GM23248 (cell line): ENCODE measurements at regions not wholly inside any gene's neighbourhood (a gene's known extent, or its start where the extent isn't known, plus 50 kb on each side); places are given as distances from the start of the nearest gene placed in this dataset.

ENCODE experiments used
- DNase-seq: peaks from one replicate; pipeline ENCODE4 v3.0.0-alpha.2; 2015
- H2AFZ ChIP-seq: fragments of 200-600 bp; sonication (generic); 2 replicates; pipeline ENCODE4 v1.6.1; 2016; ENCODE audit warnings: antibody characterized with exemption
- H3F3A ChIP-seq: fragments of 200-600 bp; sonication (generic); 2 replicates; pipeline ENCODE4 v1.6.1; 2016; ENCODE audit warnings: mild to moderate bottlenecking, antibody characterized with exemption, mixed run types; ENCODE audit not compliant: insufficient read depth
- H3K27ac ChIP-seq: fragments of 200-600 bp; sonication (generic); 2 replicates; pipeline ENCODE4 v1.5.1; 2016; ENCODE audit warnings: mild to moderate bottlenecking
- H3K27me3 ChIP-seq: fragments of 200-600 bp; sonication (generic); replicated peaks from 2 replicates; pipeline ENCODE4 v1.6.1; 2016; ENCODE audit warnings: mild to moderate bottlenecking; ENCODE audit not compliant: insufficient read depth
- H3K36me3 ChIP-seq: fragments of 200-600 bp; sonication (generic); 2 replicates; pipeline ENCODE4 v1.6.1; 2016; ENCODE audit warnings: low read depth, mild to moderate bottlenecking
- H3K4me1 ChIP-seq: fragments of 200-600 bp; sonication (generic); 2 replicates; pipeline ENCODE4 v1.6.1; 2016; ENCODE audit warnings: mild to moderate bottlenecking; ENCODE audit not compliant: insufficient read depth
- H3K4me2 ChIP-seq: fragments of 200-600 bp; sonication (generic); one replicate; pipeline ENCODE4 v1.6.1; 2016; ENCODE audit warnings: mild to moderate bottlenecking; ENCODE audit not compliant: unreplicated experiment
- H3K4me3 ChIP-seq: fragments of 200-600 bp; sonication (generic); 2 replicates; pipeline ENCODE4 v1.5.1; 2016; ENCODE audit warnings: mild to moderate bottlenecking
- H3K79me2 ChIP-seq: fragments of 200-600 bp; sonication (generic); 2 replicates; pipeline ENCODE4 v1.6.1; 2016; ENCODE audit warnings: mild to moderate bottlenecking; ENCODE audit not compliant: insufficient read depth
- H3K9ac ChIP-seq: fragments of 200-600 bp; sonication (generic); 2 replicates; pipeline ENCODE4 v1.6.1; 2016; ENCODE audit warnings: mild to moderate bottlenecking
- H3K9me2 ChIP-seq: fragments of 200-600 bp; sonication (generic); 2 replicates; pipeline ENCODE4 v1.6.1; 2016; ENCODE audit warnings: mixed run types, mild to moderate bottlenecking, moderate library complexity; ENCODE audit not compliant: insufficient read depth
- H3K9me3 ChIP-seq: fragments of 200-600 bp; sonication (generic); one replicate; pipeline ENCODE4 v1.6.1; 2017; ENCODE audit warnings: low read depth
- H4K20me1 ChIP-seq: fragments of 200-600 bp; sonication (generic); 2 replicates; pipeline ENCODE4 v1.6.0; 2016; ENCODE audit not compliant: insufficient read depth
- EZH2 ChIP-seq: fragments of 200-600 bp; sonication (generic); IDR thresholded peaks from 2 replicates; pipeline ENCODE4 v1.6.1; 2018; ENCODE audit warnings: antibody characterized with exemption, mild to moderate bottlenecking; ENCODE audit not compliant: insufficient read depth, poor library complexity, severe bottlenecking
- EZH2phosphoT487 ChIP-seq: fragments of 200-600 bp; sonication (generic); IDR thresholded peaks from 2 replicates; pipeline ENCODE4 v1.6.1; 2018; ENCODE audit warnings: antibody characterized with exemption, moderate library complexity, mild to moderate bottlenecking, low read depth; ENCODE audit not compliant: insufficient read depth
- WGBS, 2 experiments: methylation state at CpG; one replicate each; pipeline ENCODE4 v1.1.6; 2015 to 2017; ENCODE audit warnings: low lambda C conversion rate in 2 of 2, low coverage in 1 of 2; ENCODE audit errors: missing lambda C conversion rate in 2 of 2; 5-methylcytosine and 5-hydroxymethylcytosine counted together
- in situ Hi-C: fragments of 300-500 bp; cut with MboI; formaldehyde crosslinking; loops from 2 replicates; pipeline ENCODE4 v1.15.0; 2020

GRCh38 chr12:78328524-78328923 lies 497.8 kb downstream of the NAV3 start:
- Histone ChIP-seq H3K27ac (no peak overlapping the region), H3K9me2 (no peaks in the 10 kb centered on the region; the same call in 1 of the 2 replicates), H3K79me2 (no peaks in the 10 kb centered on the region), H3K4me3 (no peak overlapping the region), H4K20me1 (no peaks in the 10 kb centered on the region), H2AFZ (no peak overlapping the region), H3K36me3 (no peaks in the 10 kb centered on the region), H3K9ac (no peak overlapping the region), H3K9me3 (no peaks in the 10 kb centered on the region), H3K4me1 (no peaks in the 10 kb centered on the region), H3K4me2 (no peak overlapping the region), H3F3A (no peaks in the 10 kb centered on the region), H3K27me3 (no peaks in the 10 kb centered on the region)
- no peak for TF ChIP-seq EZH2phosphoT487
- TF ChIP-seq EZH2, result no peak
- in situ Hi-C loops, result no loop called here
- no peak for DNase-seq
- WGBS, 2 experiments, result 95 to 96% methylated on average over 4 of the region's 4 CpGs

DNA sequence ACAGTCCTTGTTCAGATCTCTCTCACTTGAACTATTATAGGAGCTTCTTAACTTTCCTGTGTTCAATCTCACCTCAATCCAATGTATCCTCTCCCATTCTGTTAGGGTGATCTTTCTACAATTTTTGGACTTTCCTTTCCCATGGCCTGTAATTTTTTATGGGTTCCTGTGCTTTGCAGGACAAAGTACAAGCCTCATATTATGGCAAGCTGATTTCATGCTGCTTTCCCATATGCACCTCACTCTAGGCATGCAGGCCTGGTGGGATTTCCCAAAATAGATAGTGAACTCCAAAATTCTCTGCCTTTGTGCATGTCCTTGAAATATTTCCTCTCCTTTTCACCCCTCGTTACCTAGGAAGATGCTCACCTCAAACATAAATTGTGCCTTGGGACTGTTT lies 499.4 kb downstream of the NAV3 start:
- no peak overlapping the region for H3K4me3 ChIP-seq
- TF ChIP-seq EZH2, result no peak
- no peak for TF ChIP-seq EZH2phosphoT487
- no peak overlapping the region for H2AFZ ChIP-seq
- H3K79me2 ChIP-seq, result no peaks in the 10 kb centered on the region
- H3K36me3 ChIP-seq, result no peaks in the 10 kb centered on the region
- in situ Hi-C loops, result no loop called here
- no peaks in the 10 kb centered on the region for H3F3A ChIP-seq
- no peaks in the 10 kb centered on the region for H3K9me2 ChIP-seq
- no peak overlapping the region for H3K9ac ChIP-seq
- WGBS, 2 experiments, result 91 to 96% methylated on average over 1 of the region's 1 CpG
- no peaks in the 10 kb centered on the region for H4K20me1 ChIP-seq
- H3K9me3 ChIP-seq, result no peaks in the 10 kb centered on the region
- H3K4me2 ChIP-seq, result no peak overlapping the region
- H3K27me3 ChIP-seq, result no peaks in the 10 kb centered on the region
- no peak overlapping the region for H3K27ac ChIP-seq
- DNase-seq, result no peak
- H3K4me1 ChIP-seq, result no peaks in the 10 kb centered on the region

- no peak for DNase-seq
- WGBS, 2 experiments, result 51 to 72% methylated on average over 2 of the region's 2 CpGs
- no peak overlapping the region for H3K4me3 ChIP-seq
- H3K27ac ChIP-seq, result no peak overlapping the region
- no peaks in the 10 kb centered on the region for H3K9me2 ChIP-seq
- H3K27me3 ChIP-seq, result no peaks in the 10 kb centered on the region
- H3K9me3 ChIP-seq, result no peaks in the 10 kb centered on the region
- no peaks in the 10 kb centered on the region for H3F3A ChIP-seq
- no peaks in the 10 kb centered on the region for H3K36me3 ChIP-seq
- in situ Hi-C loops, result no loop called here
- H3K4me2 ChIP-seq, result no peak overlapping the region
- H3K79me2 ChIP-seq, result no peaks in the 10 kb centered on the region
- H4K20me1 ChIP-seq, result no peaks in the 10 kb centered on the region
- no peak for TF ChIP-seq EZH2
- no peak for TF ChIP-seq EZH2phosphoT487
- no peak overlapping the region for H3K9ac ChIP-seq
- H2AFZ ChIP-seq, result no peak overlapping the region
- H3K4me1 ChIP-seq, result no peaks in the 10 kb centered on the region
These were observed 500.5 kb downstream of the NAV3 start for GRCh38 chr12:78331181-78331580.

GRCh38 chr12:78331753-78332152 lies 501.1 kb downstream of the NAV3 start:
- H2AFZ ChIP-seq, result peak overlapping the region; percentile 55; the same call in 1 of the 2 replicates
- H3F3A ChIP-seq, result no peaks in the 10 kb centered on the region
- WGBS, 2 experiments, result 13 to 25% methylated on average over 3 of the region's 3 CpGs
- no peak overlapping the region for H3K4me3 ChIP-seq
- H3K4me1 ChIP-seq, result no peaks in the 10 kb centered on the region
- TF ChIP-seq EZH2, result no peak
- no peak for TF ChIP-seq EZH2phosphoT487
- no peaks in the 10 kb centered on the region for H3K79me2 ChIP-seq
- DNase-seq, result peak; percentile 8
- H4K20me1 ChIP-seq, result no peaks in the 10 kb centered on the region
- no peaks in the 10 kb centered on the region for H3K9me2 ChIP-seq
- in situ Hi-C loops, result no loop called here
- no peak overlapping the region for H3K9ac ChIP-seq
- H3K27ac ChIP-seq, result no peak overlapping the region
- H3K9me3 ChIP-seq, result no peaks in the 10 kb centered on the region
- H3K27me3 ChIP-seq, result no peaks in the 10 kb centered on the region
- no peak overlapping the region for H3K4me2 ChIP-seq
- no peaks in the 10 kb centered on the region for H3K36me3 ChIP-seq

DNA sequence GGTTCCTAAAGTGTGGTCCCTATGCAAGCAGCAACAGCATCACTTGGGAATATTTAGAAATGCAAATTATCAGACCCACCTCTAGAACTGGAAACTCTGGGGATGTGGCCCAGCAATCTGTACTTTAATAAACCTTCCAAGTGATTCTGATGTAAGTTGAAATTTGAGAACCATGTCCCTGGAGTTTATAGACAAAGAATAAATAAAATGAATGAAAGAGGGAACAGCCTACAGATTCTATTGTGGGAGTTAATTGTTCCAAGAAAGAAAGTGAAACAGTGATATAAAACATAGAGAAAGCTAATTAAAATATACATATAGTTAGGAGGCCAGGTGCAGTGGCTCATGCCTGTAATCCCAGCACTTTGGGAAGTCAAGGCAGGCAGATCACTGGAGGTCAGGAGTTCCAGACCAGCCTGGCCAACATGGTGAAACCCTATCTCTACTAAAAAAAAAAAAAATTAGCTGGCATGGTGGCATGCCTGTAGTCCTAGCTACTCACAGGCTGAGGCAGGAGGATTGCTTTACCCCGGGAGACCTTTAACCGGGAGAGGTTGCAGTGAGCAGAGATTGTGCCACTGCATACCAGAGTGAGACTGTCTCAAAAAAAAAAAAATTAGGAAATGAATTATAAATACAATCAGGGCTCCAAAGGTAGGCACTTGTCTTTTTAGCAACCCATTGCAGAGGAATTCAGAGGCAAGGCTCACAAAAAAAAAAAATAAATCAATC lies 507.5 kb downstream of the NAV3 start:
- 79 to 81% methylated on average over 2 of the region's 2 CpGs for WGBS, 2 experiments
- no peak for DNase-seq
- no peak overlapping the region for H3K4me2 ChIP-seq

More for the DNA sequence above, 507.5 kb downstream of the NAV3 start:
- Histone ChIP-seq H3K4me1 (no peaks in the 10 kb centered on the region), H4K20me1 (no peaks in the 10 kb centered on the region), H3K27me3 (no peaks in the 10 kb centered on the region), H3K4me3 (no peak overlapping the region), H2AFZ (no peak overlapping the region), H3F3A (no peaks in the 10 kb centered on the region), H3K36me3 (no peaks in the 10 kb centered on the region), H3K9ac (no peak overlapping the region), H3K79me2 (no peaks in the 10 kb centered on the region), H3K27ac (no peak overlapping the region), H3K9me3 (no peaks in the 10 kb centered on the region), H3K9me2 (no peaks in the 10 kb centered on the region)
- TF ChIP-seq EZH2phosphoT487 (no peak), EZH2 (no peak)
- in situ Hi-C loops, result no loop called here
